GM19240 (cell line): ENCODE measurements at regions not wholly inside any gene's neighbourhood (a gene's known extent, or its start where the extent isn't known, plus 50 kb on each side); places are given as distances from the start of the nearest gene placed in this dataset.

ENCODE experiments used
- DNase-seq: peaks from one replicate; pipeline ENCODE4 v3.0.0; 2011; ENCODE audit warnings: low spot score; ENCODE audit not compliant: insufficient read length

DNA sequence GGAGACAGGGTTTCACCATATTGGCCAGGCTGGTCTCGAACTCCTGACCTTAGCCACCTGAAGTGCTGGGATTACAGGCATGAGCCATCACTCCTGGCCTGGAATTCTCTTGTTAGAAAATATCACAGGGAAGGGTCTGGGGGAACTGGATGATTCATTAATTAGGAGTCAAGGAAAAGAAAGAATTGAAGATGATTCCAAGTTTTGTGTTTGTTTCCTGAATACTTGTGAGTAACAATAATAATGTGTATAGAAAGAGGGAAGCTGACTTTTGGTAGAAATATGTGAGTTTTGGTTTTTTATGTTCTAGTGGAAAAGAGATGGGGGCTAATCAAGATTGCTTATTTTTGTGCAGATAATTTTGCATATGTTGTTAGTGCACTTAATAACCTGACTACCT is 77.3 kb upstream of the CLNK start:
- DNase-seq, result no peak

DNA sequence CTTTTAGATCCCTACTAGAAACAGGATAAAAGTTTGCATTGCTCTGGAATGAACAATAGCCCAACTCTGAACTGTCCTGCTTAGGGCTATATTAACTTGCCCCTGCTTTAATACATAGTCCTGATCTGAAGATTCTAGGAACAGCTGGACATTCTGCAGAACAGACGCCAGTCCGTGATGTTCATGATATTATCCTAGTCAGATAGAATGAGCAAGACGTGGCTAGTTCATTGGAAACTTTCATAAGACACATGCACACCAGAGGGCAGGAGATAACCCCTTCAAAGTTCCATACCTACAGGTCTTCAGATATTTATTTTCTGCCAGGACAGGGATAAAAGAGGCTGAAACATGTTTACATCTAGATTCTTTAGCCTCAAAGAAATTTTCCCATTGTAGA is 75.5 kb upstream of the CLNK start:
- no peak for DNase-seq

DNA sequence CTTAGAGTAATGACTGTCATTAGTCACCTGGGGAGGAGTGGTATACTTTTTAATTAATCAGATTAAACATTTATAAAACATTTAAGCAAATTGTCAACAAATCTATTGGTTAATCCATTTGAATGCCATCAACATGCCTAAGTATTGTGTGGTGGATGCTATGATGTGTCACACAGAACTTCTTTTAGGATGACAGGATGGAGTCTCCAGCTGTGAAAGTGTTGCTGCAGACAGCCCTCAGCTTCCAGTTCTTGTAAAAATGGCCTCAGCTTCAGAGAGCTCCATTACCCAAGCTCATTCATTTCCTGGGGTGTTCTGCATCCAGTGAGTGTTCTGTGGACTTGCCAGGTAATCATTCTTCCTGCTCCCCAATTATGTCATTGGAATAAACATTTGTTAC is 74.3 kb upstream of the CLNK start:
- DNase-seq, result no peak

DNA sequence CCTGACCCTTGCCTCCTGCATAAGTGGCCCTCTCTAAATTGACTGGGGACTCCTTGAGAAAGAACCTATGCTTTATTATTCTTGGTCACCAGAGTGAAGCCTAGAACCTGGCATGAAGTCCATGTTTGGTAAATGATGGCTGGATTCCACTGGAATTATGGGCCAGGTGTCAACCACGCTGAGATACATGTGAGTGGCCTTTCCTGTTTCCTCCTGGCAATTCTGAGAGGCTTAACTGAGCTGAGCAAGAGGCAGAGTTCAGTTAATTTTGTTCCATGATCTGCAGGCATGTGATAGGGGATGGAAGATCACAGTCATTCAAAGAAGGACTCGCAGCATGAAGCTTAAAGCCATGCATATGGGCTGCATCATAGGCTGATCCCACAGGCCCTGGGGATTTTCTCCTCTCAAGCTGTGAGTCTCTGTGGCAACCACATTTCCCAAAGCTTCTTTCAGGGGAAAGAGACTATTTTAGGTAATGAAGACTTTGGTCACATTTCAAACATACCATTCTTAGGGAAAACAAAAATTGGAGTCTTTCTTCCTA is 69.4 kb upstream of the CLNK start:
- no peak for DNase-seq

DNA sequence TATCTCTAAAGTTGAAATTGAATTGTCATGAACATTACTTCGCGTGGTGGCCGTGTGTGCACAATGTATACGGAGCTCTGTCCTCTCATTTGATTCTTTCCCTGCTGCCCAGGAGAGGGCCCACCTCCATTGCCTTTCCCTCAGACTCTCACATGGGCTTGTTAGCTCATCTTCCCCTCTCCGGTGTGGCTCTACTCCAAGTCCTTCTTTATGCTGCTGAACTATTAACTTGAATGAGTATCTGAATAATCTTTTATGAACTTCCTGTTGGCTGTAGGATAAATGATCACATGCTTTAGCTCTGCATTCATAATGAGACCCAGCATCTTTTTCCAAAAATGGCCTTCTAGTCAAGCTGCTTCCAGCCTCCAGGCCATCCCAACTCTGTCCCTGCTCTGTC is 68.8 kb upstream of the CLNK start:
- DNase-seq, result no peak

DNA sequence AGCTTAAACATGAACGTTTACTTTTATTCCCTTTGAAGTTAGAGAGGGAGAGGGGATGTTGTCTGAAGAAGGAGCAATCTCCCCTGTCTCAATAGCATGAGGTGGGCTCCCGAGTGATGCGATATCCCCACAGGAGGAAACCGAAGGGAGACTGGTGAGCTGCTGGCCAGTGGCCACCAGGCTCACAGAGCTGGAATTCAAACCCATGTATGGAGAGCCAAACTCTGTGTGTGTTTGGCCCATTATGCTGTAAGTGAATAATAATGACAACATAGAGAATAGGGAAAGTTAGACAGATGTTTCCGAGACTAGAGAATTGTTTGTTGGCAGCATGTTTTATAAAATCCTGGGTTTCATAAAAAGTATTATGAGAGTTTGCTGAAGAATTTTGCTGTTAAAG is 66.1 kb upstream of the CLNK start:
- DNase-seq, result no peak

DNA sequence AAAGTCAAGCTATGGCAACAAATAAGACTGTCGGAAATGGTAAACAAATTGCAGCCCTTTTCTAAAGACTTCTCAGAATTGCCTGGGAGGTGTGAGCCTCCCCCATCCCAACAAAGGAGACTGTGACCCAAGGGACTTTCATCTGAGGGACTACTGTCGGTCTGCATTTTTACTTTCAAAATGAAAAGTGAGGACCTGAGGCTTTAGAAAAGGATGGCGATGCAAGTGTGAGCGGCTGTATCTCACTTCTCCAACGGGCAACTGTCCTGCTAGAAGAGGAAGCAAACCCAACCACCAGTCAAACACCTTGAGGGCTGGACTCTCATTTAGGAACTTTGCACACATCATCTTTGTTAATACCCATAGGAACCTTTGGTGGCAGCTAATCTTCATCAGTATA is 62.6 kb upstream of the CLNK start:
- DNase-seq, result no peak

DNA sequence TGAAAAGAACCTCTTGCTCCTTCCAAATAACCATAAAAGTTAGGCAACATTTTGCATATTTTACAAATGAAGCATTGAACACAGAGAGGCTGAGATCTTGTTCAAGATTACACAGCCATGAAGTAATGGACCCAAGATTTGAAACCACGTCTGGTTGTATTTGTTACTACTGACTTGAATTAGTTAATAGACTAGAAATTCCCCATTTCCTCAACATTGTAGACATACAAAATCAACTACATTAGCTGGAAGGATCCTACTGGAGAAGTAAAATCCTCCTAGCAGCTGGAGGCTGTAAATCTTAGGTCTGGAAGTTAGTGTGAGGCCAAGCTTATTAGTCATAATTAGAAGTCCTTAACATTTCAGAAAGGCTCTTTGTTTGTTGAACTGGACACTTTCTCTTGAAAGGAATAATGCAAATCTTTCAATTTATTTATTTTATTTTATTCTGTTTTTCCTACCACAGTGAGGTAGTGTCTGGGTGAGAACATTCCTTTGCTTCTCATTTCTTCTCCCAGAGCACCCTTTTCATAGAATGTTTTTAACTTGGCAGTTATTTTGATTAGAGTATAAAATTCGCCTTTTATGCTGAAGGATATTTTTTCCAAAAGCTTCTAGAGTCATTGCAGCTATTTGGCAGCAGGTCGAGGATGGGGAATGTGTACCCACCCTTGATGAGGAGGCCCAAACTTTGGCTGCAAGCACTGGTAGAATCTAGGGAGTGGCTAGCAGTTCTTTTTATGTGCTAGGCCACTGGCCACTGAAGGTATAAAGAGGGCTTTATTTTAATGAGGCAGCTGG is 62.0 kb upstream of the CLNK start:
- no peak for DNase-seq

DNA sequence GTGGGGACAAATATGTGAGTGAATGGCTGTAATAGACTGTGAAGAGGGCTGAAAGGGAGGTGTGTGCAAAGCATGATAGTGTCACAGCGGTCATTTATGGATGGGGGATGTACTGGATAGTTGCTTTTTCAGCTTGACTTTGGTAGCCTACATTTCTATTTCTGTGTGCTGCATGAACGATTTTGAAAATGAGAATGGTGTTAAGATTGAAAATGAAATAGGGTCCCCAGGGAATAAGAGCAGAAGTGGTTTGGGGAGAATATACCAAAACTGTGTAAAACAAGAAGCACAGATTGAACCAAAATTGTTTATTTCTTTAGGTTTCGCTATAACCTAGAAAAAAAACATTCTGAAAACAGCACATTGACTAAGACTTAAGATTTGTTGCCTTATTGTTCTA is 58.8 kb upstream of the CLNK start:
- DNase-seq, result no peak

DNA sequence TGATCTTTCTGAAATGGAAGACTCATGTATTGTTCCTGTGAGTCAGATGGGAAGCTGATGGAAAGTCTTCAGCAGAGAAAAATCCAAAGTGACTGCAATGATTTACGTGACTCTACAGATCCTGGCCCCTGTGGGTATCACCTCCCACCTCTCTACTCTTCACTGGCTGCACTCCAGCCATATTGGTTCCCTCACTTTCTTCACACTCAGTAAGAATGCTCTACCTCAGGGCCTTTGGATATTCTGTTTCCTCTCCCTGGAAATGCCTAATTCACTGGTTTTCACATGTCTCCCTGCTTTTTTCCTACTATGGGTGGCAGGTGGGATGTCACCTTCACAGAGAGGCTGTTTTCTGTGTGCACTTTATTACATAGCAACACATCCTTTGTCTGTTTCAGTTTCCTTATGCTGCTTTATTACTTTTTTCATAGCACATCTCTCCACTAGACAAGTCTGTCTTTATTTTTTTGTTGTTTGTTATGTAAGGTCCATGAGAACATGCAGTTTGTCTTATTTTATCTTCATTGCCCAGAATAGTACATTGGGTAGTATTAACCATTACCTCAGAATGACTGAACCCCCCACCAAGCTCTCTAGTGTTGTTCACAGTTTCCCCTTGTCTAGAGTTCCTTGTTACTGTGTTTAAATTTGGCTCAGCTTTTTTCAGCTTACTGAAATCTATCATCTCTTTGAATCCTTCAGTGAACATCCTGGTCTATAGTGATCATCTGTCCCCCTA is 57.6 kb upstream of the CLNK start:
- DNase-seq, result no peak

DNA sequence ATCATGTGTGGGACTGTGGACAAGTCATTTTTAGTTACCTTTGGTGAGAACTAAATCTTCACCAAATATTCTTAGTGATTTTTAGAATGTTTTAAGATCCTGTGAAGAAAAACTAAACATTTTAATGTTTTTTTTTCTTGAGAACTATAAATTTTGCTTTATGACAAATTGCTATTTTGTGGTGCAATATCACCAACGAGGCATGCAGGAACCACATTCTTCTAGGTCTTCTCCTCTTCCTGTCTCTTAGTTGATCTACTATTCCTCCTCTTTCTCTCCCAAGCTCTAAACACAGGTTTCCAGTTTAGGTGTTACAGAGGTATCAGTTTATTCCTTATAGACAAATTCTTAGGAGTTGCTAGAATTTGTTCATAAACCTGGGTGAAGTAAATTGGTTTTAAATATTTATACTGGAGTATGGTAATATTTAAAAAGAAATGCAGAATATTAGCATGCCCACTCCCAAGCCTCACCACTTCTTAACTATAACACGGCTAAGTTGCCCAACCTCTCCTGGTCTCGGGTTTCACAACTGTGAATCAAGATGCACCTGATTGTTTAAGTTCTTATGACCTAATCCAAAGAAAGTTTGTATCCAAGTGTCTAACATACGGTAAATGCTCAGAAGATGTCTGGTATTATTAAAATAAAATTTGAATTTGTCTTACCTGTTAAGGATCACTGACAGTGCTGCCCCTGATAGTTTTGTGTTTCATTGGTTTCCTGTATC is 56.5 kb upstream of the CLNK start:
- no peak for DNase-seq

DNA sequence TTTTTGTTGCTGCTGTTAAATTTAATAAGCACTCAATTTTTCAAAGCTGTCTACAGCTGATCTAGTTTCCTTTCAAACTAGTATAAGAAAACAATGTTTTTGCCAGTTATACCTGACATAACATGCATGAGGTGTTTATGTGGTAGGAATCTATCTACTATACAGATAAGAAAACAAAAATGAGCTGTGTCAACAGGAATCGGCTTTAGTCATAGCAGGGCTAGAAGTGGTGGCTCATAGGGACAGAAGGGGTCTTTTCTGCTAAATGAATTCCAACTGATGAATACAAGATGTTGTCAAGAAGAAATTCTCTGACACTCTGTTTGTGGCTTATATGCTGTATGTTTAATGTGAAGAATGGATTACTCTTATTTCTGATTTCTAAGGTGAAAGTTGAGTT is 55.7 kb upstream of the CLNK start:
- no peak for DNase-seq

DNA sequence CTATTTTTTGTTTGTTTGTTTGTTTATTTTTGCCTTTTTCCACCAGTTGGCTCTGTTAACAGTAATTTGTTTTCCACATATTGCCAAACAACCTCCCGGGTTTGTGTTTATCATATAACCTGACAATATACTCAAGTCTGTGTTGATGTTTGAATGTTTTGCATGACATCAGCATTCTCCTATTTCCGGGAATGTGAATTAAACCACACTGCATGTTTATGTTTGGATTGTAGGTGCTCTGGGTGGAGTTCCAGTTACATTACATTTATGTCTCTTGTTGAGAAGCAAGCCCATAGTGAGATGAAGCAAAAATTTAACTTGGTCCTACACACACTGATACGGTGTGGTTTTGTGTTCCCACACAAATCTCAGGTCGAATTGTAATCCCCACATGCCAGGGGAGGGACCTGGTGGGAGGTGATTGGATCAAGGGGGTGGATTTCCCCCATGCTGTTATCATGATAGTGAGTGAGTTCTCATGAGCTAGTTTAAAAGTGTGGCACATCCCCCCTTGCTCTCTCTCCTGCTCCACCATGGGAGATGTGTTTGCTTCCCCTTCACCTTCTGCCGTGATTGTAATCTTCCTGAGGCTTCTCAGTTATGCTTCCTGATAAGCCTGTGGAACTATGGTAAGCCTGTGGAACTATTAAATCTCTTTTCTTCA is 54.4 kb upstream of the CLNK start:
- DNase-seq, result no peak

DNA sequence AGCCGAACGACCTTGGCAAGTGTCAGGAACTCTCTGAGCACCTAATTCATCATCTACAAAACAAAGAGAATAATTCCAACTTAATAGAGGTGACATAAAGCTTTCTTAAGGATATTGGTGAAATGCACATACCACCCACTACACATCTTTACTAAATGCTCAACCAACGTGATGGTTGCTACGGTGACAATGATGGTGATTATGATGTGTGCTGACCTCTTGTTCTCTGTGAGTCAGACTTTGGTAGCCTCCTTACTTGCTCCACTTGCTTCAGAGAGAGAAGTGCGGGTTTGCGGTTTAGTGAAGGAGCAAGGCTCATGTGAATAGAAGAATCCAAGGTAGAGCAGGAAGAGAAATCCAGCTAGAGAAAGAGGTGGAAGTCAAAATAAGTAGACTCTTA is 52.8 kb upstream of the CLNK start:
- DNase-seq, result no peak

DNA sequence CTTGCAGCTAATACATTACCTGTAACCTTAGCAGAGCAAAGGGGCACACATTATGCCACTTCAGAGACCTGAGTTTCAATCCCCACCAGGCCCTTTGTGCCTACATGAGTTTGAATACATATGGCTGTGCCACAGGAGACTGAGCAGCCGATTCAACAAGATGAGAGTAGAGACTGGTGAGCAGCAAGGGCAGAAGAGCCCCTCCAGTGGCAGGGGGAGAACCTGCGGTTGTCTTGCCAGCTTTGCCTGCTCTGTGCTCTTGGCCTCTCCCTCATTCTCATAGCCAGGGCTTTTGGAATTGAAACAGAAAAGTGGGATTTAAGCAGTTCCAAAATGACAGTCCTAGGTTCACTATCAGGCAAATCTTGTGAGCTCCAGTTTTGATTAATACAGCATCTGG is 52.3 kb upstream of the CLNK start:
- no peak for DNase-seq

DNA sequence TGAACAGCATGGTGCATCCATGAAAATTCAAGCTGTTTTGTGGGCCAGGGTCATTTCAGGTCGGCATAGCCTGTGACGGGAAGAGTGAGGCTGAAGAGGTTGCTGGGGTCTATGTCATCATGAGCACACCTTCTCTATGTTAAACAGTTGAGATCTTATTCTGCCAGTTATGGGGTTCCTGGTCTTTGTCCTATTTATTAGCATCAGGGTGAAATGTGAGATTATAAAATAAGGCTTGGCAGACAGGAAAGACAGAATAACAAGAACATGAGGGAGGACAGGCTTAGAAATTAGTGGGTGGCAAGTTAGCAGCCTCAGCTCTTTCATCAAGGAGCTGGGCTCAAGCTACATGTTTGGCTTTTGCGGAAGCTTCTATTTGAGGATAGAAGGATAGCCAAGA is 51.7 kb upstream of the CLNK start:
- no peak for DNase-seq

DNA sequence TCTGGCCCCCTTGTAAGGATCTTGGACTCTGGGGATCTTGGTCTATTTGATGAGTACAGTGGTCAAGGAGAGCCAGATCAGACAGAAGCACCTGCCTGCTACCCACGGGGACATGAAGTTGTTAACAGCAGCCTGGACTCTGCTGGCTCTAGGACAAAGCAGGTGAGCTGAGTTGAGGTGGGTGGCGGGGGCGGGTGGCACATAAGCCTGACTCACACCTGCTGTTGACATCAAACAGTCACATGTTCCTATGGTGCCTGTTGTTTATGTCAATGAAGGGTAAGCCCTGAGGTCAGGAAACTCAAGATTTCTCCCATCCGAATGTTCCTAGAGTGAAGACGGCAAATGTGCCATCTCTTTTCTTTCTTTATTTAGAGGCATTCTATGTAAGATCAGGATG is 50.1 kb upstream of the CLNK start:
- no peak for DNase-seq
